ENCODE measurements at regions not wholly inside any gene's neighbourhood (a gene's known extent, or its start where the extent isn't known, plus 50 kb on each side); places are given as distances from the start of the nearest gene placed in this dataset.

DNA sequence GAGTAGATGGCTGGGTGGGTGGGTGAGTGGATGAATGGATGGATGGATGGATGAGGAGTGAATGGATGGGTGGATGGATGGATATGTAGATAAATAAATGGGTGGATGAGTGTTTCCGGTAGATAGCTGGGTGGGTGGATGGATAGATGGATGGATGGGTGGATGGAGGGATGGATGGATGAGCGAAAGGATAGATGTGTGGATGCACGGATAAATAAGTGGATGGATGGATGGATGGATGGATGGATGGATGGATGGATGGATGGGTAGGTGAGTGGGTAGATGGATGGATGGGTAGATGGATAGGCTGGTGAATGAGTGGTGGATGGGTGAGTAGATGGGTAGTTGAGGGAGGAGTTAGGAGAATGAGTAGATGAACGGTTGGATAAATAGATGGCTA, 349.3 kb downstream of the MN1 start:
- DNase-seq (ENCODE audit: low spot score) = no peak

DNA sequence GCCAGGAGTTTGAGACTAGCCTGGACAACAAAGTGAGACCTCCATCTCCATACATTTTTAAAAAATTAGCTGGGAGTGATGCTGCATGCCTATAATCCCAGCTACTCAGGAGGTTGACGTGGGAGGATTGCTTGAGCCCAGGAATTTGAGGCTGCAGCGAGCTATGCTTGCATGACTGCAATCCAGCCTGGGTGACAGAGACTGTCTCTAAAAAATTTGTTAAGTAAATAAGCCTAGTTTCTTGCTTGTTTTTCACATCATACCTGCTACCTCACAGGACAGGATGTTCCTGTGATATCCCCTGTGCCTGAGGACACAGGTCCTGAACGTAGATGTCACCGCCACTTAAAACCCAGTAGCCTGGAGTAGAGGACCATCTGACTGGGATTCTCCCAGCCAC, 348.6 kb downstream of the MN1 start:
- no peak for DNase-seq (ENCODE audit: low spot score)

DNA sequence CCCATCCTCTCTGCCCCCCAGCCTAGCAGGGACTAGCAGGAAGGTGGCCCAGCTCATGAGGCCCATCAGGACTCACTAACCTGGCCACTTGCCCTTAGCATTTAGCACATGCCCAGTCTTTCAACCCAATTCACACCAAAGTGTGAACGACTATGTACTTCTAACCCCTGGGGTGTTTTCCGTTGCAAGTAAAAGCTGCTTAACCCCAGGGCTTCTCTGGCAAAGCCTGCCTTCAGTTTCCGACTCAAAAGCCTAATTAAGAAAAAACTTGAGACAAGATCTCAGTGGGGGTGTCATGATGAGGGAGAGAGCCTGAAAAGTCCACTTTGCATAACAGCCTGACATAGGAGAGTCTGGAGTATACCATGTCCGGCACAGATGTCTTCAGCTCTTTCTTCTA, 347.8 kb downstream of the MN1 start:
- DNase-seq (ENCODE audit: low spot score) = no peak

DNA sequence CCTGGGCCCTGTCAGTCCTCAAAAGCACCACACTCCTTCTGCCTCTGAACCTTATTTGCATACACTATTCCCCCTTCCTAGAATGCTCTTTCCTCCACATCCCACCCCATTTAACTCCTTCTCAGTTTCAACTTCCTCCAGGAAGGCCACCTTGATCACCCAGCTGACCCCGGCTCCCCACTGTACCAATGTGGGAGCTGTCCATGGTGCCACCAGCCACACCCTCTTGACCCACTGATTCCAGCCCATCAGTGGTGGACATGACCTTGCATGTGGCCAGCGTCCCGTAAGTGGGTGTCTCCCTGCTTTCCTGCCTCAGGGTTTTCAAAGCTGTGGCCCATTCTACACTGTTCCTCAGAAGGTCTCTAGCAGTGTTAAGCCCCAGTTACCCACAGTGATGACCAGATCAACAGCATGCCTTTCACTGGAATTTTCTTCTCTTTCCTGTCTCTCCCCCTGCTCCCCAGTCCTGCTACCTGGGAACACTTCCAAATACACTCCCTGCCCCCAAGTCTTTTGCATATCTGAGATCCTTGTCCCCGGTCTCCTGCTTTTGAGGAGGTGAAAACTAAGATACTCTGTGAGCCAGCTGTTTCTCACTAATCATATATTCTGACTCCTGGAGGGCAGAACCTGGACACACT, 346.6 kb downstream of the MN1 start:
- no peak for DNase-seq (ENCODE audit: low spot score)

DNA sequence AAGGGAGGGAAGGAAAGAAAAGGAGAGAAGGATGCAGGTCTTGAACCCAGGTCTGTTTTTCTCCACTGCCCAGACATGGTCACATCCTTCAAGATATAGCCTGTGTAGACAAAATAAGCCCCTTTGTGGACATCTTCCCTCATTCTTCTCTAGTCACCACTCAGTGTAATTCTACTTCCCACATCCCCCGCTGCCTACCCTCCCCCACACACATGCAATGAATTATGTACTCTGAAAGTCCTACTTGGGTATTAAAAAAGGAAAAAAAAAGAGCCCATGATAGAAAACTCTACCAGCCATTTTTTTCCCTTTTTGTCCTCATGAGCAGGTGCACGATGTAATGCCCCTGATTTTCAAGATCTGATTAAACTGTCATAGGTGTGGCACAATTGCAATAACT, 346.0 kb downstream of the MN1 start:
- DNase-seq (ENCODE audit: low spot score) = no peak

DNA sequence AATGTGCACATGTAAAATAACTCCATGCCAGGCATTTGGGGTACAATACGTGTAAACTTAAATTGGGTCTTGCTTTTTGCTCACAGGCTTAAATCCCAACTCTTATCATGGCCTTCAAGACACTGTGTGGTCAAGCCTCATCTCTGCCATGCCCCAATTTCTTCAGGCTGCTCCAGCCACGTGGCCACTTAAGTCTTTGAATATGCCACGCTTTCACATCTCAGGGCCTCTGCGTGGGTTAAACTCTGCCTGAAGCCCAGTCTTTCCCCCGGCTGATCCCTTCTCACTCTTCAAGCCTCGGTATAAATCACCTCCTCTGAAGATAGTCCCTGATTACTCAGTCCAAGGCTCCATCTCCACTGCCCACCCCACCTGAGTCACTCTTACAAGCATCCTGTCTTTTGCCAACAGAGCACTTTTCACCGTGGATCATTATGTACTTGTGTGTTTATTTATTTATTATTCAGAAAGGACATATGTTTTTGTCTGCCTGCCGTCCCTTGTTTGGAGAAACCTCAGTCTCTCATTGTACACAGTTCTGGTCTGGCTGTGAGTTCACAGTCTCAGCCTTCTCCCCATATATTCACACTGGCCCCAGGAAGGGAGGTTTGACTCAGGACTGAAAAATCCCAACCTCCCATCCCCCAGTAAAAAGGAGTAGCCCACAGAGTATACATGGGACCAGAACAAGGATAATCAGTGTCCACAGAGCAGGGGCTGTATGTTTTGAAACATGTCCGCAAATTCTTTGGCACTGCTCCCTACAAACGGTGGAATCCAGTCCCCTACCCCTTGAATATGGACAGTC, 344.7 kb downstream of the MN1 start:
- DNase-seq (ENCODE audit: low spot score) = no peak

- DNase-seq (ENCODE audit: low spot score) = no peak
Measured at GRCh38 chr22:27459999-27460398, 341.6 kb downstream of the MN1 start.

GRCh38 chr22:27460591-27461347, 340.8 kb downstream of the MN1 start:
- peak; percentile 62 for DNase-seq (ENCODE audit: low spot score)

DNA sequence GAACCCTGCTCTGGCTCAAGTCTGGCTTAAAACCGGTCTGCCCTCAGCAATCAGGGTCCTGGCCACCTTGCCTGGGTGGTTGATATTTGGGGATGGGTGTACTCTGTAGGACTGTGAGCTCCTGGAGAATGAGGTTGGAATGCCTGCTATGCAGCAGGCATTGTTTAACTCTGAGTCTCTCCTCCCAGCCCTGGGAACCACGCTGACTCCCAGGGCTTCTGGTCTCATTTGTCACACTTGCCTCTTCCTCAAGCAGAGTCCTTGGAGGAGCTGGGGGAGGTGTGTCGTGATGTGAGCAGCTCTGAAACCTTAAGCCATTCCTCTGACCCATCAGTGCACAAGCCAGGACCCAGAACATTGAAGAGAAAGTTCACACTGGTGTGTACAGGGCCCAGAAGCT, 340.1 kb downstream of the MN1 start:
- no peak for DNase-seq (ENCODE audit: low spot score)

DNA sequence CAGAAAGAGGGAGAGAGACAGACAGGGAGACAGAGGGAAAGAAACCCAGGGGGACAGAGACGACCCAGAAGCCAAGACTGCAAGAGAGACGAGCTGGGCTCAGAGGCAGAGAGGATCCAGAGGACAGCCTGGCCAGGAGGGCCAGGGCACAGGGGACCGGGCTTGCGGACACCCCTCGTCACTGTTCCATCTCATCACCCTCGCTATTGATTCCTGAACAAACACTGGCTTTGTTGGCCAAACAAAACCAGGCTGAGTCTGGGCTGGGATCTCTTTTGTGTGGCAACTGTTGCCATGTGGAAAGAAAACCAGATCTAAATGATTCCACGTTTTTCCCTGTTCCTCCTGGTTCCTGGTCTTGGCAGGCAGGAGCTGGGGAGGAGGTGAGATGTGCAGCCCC, 339.4 kb downstream of the MN1 start:
- DNase-seq (ENCODE audit: low spot score) = peak; percentile 90

DNA sequence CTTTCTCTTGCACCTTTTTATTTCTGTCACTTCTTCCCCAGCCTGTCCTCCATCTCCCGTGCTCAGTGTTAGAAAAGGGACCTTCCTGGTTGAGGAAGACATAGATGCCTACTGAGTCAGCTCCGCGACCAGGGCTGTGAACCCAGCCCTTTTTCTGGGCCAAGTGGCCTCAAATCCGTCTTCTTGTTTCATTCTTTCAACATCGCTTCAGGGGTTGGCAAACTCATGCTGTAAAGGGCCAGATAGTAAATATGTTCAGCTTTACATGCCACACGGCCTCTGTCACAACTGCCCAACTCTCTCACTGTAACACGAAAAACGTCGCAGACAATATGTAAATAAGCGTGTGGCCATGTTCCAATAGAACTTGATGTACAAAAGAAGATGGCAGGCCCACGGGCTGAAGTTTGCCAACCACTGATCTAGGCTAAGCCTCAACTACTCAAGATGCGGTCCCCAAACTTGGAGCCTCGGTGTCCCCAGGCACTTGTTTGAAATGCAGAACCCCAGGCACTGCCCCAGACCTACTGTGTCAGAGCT, 338.4 kb downstream of the MN1 start:
- no peak for DNase-seq (ENCODE audit: low spot score)

DNA sequence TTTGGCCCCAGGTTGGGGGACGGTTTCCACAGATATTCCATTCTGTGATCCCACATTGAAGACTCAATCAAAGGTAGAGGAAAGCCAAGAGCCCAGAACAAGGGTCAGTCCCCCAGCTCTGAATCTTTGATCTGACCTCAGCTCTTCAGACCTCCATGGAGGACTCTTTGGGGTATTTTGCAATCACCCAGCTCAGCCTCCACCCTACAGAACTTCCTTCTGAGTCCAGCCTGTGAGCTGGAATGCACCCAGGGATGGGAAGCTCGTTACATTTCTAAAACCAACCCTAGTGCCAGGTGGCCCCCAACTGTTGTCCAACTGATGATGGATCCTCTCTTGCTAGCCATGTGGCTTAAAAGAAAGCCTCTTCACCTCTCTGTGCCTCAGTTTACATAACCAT, 335.3 kb downstream of the MN1 start:
- DNase-seq (ENCODE audit: low spot score) = no peak

DNA sequence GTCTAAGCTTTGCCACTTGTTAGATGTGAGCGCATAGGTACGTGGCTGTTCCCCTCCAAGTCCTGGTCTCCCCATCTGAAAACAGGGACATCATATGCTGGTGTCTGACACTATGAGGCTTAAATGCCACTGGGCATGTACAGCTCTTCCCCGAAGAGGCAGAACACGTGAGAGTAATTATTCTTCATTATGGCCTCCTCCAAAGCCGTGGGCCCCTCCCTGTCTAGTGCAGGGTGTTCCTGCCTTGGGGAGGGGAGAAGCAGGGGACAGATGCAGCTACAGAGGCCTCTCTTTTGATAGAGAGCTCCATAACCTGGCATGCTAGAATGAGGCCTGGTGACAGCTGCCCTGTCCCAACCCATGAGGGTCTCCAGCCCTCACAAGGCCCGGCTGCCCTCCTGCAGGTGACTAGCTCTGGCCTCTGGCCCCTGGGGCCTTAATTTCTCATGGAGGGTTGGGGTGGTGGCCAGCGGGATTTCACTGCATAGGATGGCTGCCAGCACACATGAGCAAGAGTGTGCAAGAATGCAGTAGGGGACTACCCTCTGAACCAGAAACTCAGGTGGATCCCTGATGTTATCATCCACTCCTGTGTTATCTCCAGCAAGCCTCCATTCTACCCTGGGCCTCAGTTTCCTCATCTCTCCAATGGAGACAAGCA, 334.6 kb downstream of the MN1 start:
- DNase-seq (ENCODE audit: low spot score) = no peak

DNA sequence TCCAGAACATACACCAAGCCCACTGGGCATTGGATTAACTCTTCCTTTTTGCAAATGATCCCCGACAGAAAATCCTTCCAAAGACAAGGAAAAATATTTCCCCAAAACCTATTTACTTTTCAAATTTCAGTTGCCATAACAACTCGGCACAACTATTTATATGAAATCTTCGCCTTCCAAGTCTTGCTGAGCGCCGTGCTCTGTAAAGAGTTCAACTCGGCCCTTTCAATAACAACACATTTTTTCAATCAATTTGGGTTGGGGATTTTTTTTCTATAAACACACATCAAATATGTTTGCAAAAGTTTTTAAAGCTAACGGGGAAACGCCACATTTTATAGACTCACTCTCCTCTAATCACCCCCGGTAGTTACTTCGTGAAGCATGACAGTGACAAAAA, 333.8 kb downstream of the MN1 start:
- DNase-seq (ENCODE audit: low spot score) = no peak

GRCh38 chr22:27468712-27469111, 332.8 kb downstream of the MN1 start:
- no peak for DNase-seq (ENCODE audit: low spot score)

- DNase-seq (ENCODE audit: low spot score) = no peak
Measured at GRCh38 chr22:27470169-27470772, 331.3 kb downstream of the MN1 start.

DNA sequence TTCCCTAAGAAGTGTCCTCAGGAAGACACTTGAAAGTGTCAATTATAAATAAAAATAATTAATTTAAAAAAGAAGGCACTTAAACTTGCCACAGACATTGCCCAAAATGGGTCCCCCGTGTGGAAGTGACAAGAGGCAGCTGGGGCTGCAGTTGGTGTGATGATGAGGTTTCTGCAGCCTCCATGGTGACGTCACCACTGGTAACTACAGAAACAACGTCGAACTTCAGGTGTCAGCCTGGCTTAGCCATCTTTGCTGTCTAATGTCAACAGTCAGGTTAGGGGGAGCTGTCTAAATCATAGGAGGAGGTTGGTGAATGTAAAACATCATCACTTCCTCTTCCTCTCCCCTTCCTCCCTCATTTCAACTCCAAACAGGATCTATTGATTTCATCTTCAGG, 328.6 kb downstream of the MN1 start:
- DNase-seq (ENCODE audit: low spot score) = no peak

- DNase-seq (ENCODE audit: low spot score) = no peak
Measured at GRCh38 chr22:27473533-27473932, 328.0 kb downstream of the MN1 start.

DNA sequence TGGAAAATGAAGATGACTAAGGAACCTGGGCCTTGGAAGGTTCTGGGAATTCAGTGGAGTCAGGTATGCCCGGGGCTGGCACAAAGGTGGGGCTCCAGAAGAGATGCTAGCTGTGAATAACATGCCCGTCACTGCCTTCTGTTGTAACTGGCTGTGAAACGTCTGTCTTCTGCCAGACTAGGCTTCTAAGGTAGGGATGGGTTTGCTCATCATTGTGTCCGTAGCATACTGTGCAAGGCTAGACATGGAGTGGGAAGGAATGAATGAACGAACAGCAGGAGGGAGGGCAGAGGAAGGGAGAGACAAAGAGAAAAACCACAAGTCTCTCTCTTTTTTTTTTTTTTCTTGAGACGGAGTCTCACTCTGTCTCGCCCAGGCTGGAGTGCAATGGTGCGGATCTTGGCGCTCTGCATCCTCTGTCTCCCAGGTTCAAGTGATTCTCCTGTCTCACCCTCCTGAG, 327.4 kb downstream of the MN1 start:
- DNase-seq (ENCODE audit: low spot score) = no peak

GRCh38 chr22:27474711-27475547, 326.6 kb downstream of the MN1 start:
- no peak for DNase-seq (ENCODE audit: low spot score)

DNA sequence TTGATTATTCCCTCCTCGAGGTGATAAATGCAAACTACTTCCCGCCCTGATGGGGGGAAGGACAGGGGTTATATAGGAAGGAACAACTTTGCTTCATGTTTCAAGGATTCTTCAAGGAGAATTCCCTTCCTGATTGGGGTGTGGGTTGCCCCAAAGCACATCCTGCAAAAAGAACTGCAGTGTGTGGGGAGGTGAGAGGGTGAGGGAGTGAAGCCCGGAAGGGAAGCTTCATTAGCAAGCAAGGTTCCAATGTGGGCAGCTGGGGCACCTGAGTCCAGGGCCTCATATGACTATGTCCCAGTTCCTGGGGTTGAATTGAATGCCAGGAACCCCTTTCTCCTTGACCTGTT, 326.0 kb downstream of the MN1 start:
- no peak for DNase-seq (ENCODE audit: low spot score)
